ENCODE measurements at regions not wholly inside any gene's neighbourhood (a gene's known extent, or its start where the extent isn't known, plus 50 kb on each side); places are given as distances from the start of the nearest gene placed in this dataset.

GRCh38 chr10:129029851-129030602, 437.0 kb upstream of the MGMT start:
- ATAC-seq (replicated peaks) = no peak
- H3K27ac Mint-ChIP-seq = no peak overlapping the region
- H3K27me3 Mint-ChIP-seq = peaks cover 13% of the 10 kb centered on the region
- no peaks in the 10 kb centered on the region for H3K4me1 Mint-ChIP-seq
- no peaks in the 10 kb centered on the region for H3K36me3 Mint-ChIP-seq (ENCODE audit: low read depth)
- H3K9me3 Mint-ChIP-seq = no peaks in the 10 kb centered on the region
- H3K4me3 Mint-ChIP-seq = no peak overlapping the region

GRCh38 chr10:129030603-129030895, 436.5 kb upstream of the MGMT start:
- Mint-ChIP-seq H3K4me3 (no peak overlapping the region), H3K9me3 (no peaks in the 10 kb centered on the region), H3K4me1 (peaks cover under 1% of the 10 kb centered on the region), H3K36me3 (ENCODE audit: low read depth) (no peaks in the 10 kb centered on the region), H3K27ac (no peak overlapping the region), H3K27me3 (peaks cover 13% of the 10 kb centered on the region)
- ATAC-seq (replicated peaks) = no peak

- no peak overlapping the region for H3K27ac Mint-ChIP-seq
- no peaks in the 10 kb centered on the region for H3K36me3 Mint-ChIP-seq (ENCODE audit: low read depth)
- H3K4me3 Mint-ChIP-seq = no peak overlapping the region
- peak; percentile 44 for ATAC-seq (replicated peaks)
- peaks cover 17% of the 10 kb centered on the region for H3K27me3 Mint-ChIP-seq
- no peaks in the 10 kb centered on the region for H3K9me3 Mint-ChIP-seq
- peaks cover 5% of the 10 kb centered on the region for H3K4me1 Mint-ChIP-seq
Measured at GRCh38 chr10:129030996-129031843, 435.8 kb upstream of the MGMT start.

- H3K4me1 Mint-ChIP-seq = peaks cover 5% of the 10 kb centered on the region
- no peak overlapping the region for H3K27ac Mint-ChIP-seq
- no peaks in the 10 kb centered on the region for H3K9me3 Mint-ChIP-seq
- no peak for ATAC-seq (replicated peaks)
- H3K4me3 Mint-ChIP-seq = no peak overlapping the region
- no peaks in the 10 kb centered on the region for H3K36me3 Mint-ChIP-seq (ENCODE audit: low read depth)
- H3K27me3 Mint-ChIP-seq = peaks cover 18% of the 10 kb centered on the region
Measured at GRCh38 chr10:129031844-129032150, 435.2 kb upstream of the MGMT start.

GRCh38 chr10:129032372-129033313, 434.4 kb upstream of the MGMT start:
- peaks cover 21% of the 10 kb centered on the region for H3K27me3 Mint-ChIP-seq
- no peaks in the 10 kb centered on the region for H3K9me3 Mint-ChIP-seq
- H3K4me3 Mint-ChIP-seq = no peak overlapping the region
- no peak overlapping the region for H3K27ac Mint-ChIP-seq
- no peaks in the 10 kb centered on the region for H3K36me3 Mint-ChIP-seq (ENCODE audit: low read depth)
- peaks cover 5% of the 10 kb centered on the region for H3K4me1 Mint-ChIP-seq
- no peak for ATAC-seq (replicated peaks)

GRCh38 chr10:129033340-129033739, 433.7 kb upstream of the MGMT start:
- Mint-ChIP-seq H3K27me3 (peaks cover 25% of the 10 kb centered on the region), H3K36me3 (ENCODE audit: low read depth) (no peaks in the 10 kb centered on the region), H3K4me3 (no peak overlapping the region), H3K27ac (no peak overlapping the region), H3K4me1 (peaks cover 5% of the 10 kb centered on the region), H3K9me3 (no peaks in the 10 kb centered on the region)
- no peak for ATAC-seq (replicated peaks)

GRCh38 chr10:129033790-129034272, 433.2 kb upstream of the MGMT start:
- Mint-ChIP-seq H3K4me3 (no peak overlapping the region), H3K27ac (no peak overlapping the region), H3K9me3 (no peaks in the 10 kb centered on the region), H3K36me3 (ENCODE audit: low read depth) (no peaks in the 10 kb centered on the region), H3K27me3 (peaks cover 25% of the 10 kb centered on the region), H3K4me1 (peaks cover 5% of the 10 kb centered on the region)
- no peak for ATAC-seq (replicated peaks)

- Mint-ChIP-seq H3K27me3 (peaks cover 23% of the 10 kb centered on the region), H3K36me3 (ENCODE audit: low read depth) (no peaks in the 10 kb centered on the region), H3K27ac (peak overlapping the region; percentile 49), H3K4me3 (peak overlapping the region; percentile 74), H3K4me1 (peaks cover 5% of the 10 kb centered on the region), H3K9me3 (no peaks in the 10 kb centered on the region)
- peak; percentile 69 for ATAC-seq (replicated peaks)
Measured at GRCh38 chr10:129035052-129035827, 431.8 kb upstream of the MGMT start.

GRCh38 chr10:129038522-129038921, 428.5 kb upstream of the MGMT start:
- Mint-ChIP-seq H3K36me3 (ENCODE audit: low read depth) (no peaks in the 10 kb centered on the region), H3K27me3 (peaks cover 28% of the 10 kb centered on the region), H3K4me1 (peaks cover 10% of the 10 kb centered on the region), H3K4me3 (no peak overlapping the region), H3K27ac (no peak overlapping the region), H3K9me3 (no peaks in the 10 kb centered on the region)
- ATAC-seq (replicated peaks) = no peak

GRCh38 chr10:129039406-129040370, 427.4 kb upstream of the MGMT start:
- no peaks in the 10 kb centered on the region for H3K9me3 Mint-ChIP-seq
- no peak for ATAC-seq (replicated peaks)

GRCh38 chr10:129040377-129040776, 426.7 kb upstream of the MGMT start:
- Mint-ChIP-seq H3K9me3 (no peaks in the 10 kb centered on the region), H3K4me1 (peaks cover 10% of the 10 kb centered on the region), H3K4me3 (no peak overlapping the region), H3K27ac (no peak overlapping the region), H3K27me3 (peaks cover 29% of the 10 kb centered on the region), H3K36me3 (ENCODE audit: low read depth) (no peaks in the 10 kb centered on the region)
- ATAC-seq (replicated peaks) = no peak

More at GRCh38 chr10:129039406-129040370, 427.4 kb upstream of the MGMT start:
- H3K36me3 Mint-ChIP-seq (ENCODE audit: low read depth) = no peaks in the 10 kb centered on the region
- peaks cover 29% of the 10 kb centered on the region for H3K27me3 Mint-ChIP-seq
- no peak overlapping the region for H3K27ac Mint-ChIP-seq
- peaks cover 10% of the 10 kb centered on the region for H3K4me1 Mint-ChIP-seq
- no peak overlapping the region for H3K4me3 Mint-ChIP-seq

- H3K4me3 Mint-ChIP-seq = no peak overlapping the region
- H3K4me1 Mint-ChIP-seq = peaks cover 5% of the 10 kb centered on the region
- no peaks in the 10 kb centered on the region for H3K9me3 Mint-ChIP-seq
- H3K36me3 Mint-ChIP-seq (ENCODE audit: low read depth) = no peaks in the 10 kb centered on the region
- no peak overlapping the region for H3K27ac Mint-ChIP-seq
- H3K27me3 Mint-ChIP-seq = peaks cover 23% of the 10 kb centered on the region
- ATAC-seq (replicated peaks) = no peak
Measured at GRCh38 chr10:129041916-129042315, 425.1 kb upstream of the MGMT start.
